ENCODE measurements at regions not wholly inside any gene's neighbourhood (a gene's known extent, or its start where the extent isn't known, plus 50 kb on each side); places are given as distances from the start of the nearest gene placed in this dataset.

GRCh38 chr15:98398886-98399285 lies 249.5 kb upstream of the IGF1R start:
- no peak overlapping the region for H3K4me3 ChIP-seq (ENCODE audit: low read depth, low read length)
- TF ChIP-seq CTCF (IDR thresholded peaks at IDR 0.05; ENCODE audit: insufficient read depth, low read depth, low read length, missing control alignments): no peak
- no peak for DNase-seq (ENCODE audit: low read depth)

DNA sequence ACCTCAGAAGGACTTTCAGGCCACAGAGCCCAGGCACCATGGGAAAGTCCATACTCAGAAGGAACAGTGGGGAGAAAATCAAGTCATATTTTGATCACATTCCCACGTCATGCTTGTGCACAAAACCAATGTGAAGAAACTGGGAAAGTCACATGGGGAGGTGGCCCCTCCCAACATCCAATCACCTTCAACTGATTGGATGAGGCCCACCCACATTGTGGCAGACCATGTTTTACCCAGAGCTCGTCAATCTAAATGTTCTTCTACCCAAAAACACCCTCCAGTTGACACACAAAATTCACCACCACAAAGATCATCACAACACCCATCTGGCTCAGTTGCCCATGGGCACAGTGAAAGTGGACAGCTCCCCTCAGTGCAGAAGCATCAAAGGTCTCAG lies 248.2 kb upstream of the IGF1R start:
- no peak for DNase-seq (ENCODE audit: low read depth)
- TF ChIP-seq CTCF (IDR thresholded peaks at IDR 0.05; ENCODE audit: insufficient read depth, low read depth, low read length, missing control alignments): no peak
- H3K4me3 ChIP-seq (ENCODE audit: low read depth, low read length): no peak overlapping the region

- no peak for DNase-seq (ENCODE audit: low read depth)
- no peak for TF ChIP-seq CTCF (IDR thresholded peaks at IDR 0.05; ENCODE audit: insufficient read depth, low read depth, low read length, missing control alignments)
- H3K4me3 ChIP-seq (ENCODE audit: low read depth, low read length): no peak overlapping the region
Measured at GRCh38 chr15:98401029-98401428, 247.3 kb upstream of the IGF1R start.

- no peak for DNase-seq (ENCODE audit: low read depth)
- no peak for TF ChIP-seq CTCF (IDR thresholded peaks at IDR 0.05; ENCODE audit: insufficient read depth, low read depth, low read length, missing control alignments)
- no peak overlapping the region for H3K4me3 ChIP-seq (ENCODE audit: low read depth, low read length)
Measured at GRCh38 chr15:98402486-98402885, 245.9 kb upstream of the IGF1R start.

- DNase-seq (ENCODE audit: low read depth): no peak
- H3K4me3 ChIP-seq (ENCODE audit: low read depth, low read length): no peak overlapping the region
- no peak for TF ChIP-seq CTCF (IDR thresholded peaks at IDR 0.05; ENCODE audit: insufficient read depth, low read depth, low read length, missing control alignments)
Measured at GRCh38 chr15:98403169-98403568, 245.2 kb upstream of the IGF1R start.

DNA sequence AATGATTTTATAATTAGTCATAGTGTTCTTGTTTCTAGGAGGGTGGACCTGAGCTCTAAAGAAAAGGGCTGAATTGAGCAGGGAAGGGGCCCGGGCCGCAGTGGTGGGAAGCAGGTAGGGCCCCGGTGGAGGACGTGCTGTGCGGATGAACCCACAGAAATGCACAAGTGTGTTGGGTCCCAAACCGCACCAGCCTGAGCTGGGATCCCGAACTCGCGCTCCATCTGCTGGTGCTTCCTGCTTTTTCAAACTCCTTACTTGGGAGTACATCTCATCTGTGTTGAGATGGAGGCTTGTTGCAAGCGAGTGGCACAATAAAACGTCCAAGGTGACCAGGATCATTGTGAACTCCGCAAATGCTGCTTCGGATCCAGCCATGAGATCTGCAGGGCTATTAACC lies 244.8 kb upstream of the IGF1R start:
- no peak for DNase-seq (ENCODE audit: low read depth)
- TF ChIP-seq CTCF (IDR thresholded peaks at IDR 0.05; ENCODE audit: insufficient read depth, low read depth, low read length, missing control alignments): no peak
- H3K4me3 ChIP-seq (ENCODE audit: low read depth, low read length): no peak overlapping the region

DNA sequence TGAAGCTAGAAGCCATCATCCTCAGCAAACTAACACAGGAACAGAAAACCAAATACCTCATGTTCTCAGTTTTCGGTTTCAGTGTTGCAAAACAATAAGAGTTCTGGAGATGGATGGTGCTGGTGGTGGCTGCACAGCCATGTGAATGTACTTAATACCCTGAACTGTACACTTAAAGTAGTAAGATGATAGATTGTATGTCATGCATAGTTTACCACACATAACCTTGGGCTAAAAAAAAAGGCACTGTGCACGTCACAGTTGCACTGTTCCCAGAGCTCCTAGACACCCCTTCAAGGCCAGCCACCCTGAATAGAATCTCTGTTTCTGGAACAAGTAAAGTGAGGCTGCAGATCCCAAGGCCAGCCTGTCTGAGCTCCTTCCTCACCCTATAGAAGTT lies 243.3 kb upstream of the IGF1R start:
- no peak for DNase-seq (ENCODE audit: low read depth)
- TF ChIP-seq CTCF (IDR thresholded peaks at IDR 0.05; ENCODE audit: insufficient read depth, low read depth, low read length, missing control alignments): no peak
- no peak overlapping the region for H3K4me3 ChIP-seq (ENCODE audit: low read depth, low read length)
